HepG2 (cell line): ENCODE measurements at regions not wholly inside any gene's neighbourhood (a gene's known extent, or its start where the extent isn't known, plus 50 kb on each side); places are given as distances from the start of the nearest gene placed in this dataset.

Source experiments
- ATF7 ChIP-seq, 2 experiments: fragments of 450-650 bp in 1 of 2; sonication (generic) in 1 of 2; formaldehyde crosslinking in 1 of 2; IDR thresholded peaks; 2 replicates each; pipeline versions ENCODE4 v1.4.0 to v1.6.1; 2016 to 2020; ENCODE audit warnings: antibody characterized with exemption in 1 of 2, mild to moderate bottlenecking in 1 of 2, missing genetic modification reagents in 1 of 2
- CREM ChIP-seq, 2 experiments: sonication (generic) in 1 of 2; formaldehyde crosslinking in 1 of 2; IDR thresholded peaks; 2 replicates each; pipeline versions ENCODE4 v1.4.0 to v1.6.1; 2016 to 2020; ENCODE audit warnings: antibody characterized with exemption in 1 of 2, mild to moderate bottlenecking in 1 of 2, missing genetic modification reagents in 1 of 2
- CTCF ChIP-seq: sonication (generic); formaldehyde crosslinking; IDR thresholded peaks from 2 replicates; pipeline ENCODE4 v1.5.0; 2020; ENCODE audit warnings: mild to moderate bottlenecking, missing genetic modification reagents, moderate library complexity
- FIP1L1 ChIP-seq: fragments of 200-400 bp; formaldehyde crosslinking; IDR thresholded peaks from 2 replicates; pipeline ENCODE4 v1.6.1; 2018; ENCODE audit warnings: low read depth, mild to moderate bottlenecking, low read length, moderate library complexity, borderline replicate concordance; ENCODE audit not compliant: insufficient read depth
- PRDM15 ChIP-seq: sonication (generic); formaldehyde crosslinking; IDR thresholded peaks from 2 replicates; pipeline ENCODE4 v1.4.0; 2020; ENCODE audit warnings: missing genetic modification reagents
- THAP11 ChIP-seq: IDR thresholded peaks from 2 replicates; pipeline ENCODE4 v1.6.1; 2016; ENCODE audit warnings: missing biosample characterization, missing genetic modification reagents
- ZFX ChIP-seq: sonication (generic); formaldehyde crosslinking; IDR thresholded peaks from 2 replicates; pipeline ENCODE4 v1.4.0; 2020; ENCODE audit warnings: mild to moderate bottlenecking, low read depth, missing genetic modification reagents, moderate library complexity
- ZNF143 ChIP-seq: sonication (generic); formaldehyde crosslinking; IDR thresholded peaks from 2 replicates; pipeline ENCODE4 v1.4.0; 2020; ENCODE audit warnings: missing genetic modification reagents
- TF ChIP-seq, protein P1 (sequence below): sonication (generic); formaldehyde crosslinking; IDR thresholded peaks from 2 replicates; pipeline ENCODE4 v1.4.0; 2020; ENCODE audit warnings: mild to moderate bottlenecking, missing genetic modification reagents
- TF ChIP-seq, protein P2 (sequence below): IDR thresholded peaks from 2 replicates; pipeline ENCODE4 v1.6.1; 2016; ENCODE audit warnings: low read depth, borderline replicate concordance
- TF ChIP-seq, protein P3 (sequence below): sonication (generic); formaldehyde crosslinking; conservative IDR thresholded peaks from 2 replicates; pipeline ENCODE4 v1.8.0; 2022; ENCODE audit warnings: missing genetic modification reagents

DNA sequence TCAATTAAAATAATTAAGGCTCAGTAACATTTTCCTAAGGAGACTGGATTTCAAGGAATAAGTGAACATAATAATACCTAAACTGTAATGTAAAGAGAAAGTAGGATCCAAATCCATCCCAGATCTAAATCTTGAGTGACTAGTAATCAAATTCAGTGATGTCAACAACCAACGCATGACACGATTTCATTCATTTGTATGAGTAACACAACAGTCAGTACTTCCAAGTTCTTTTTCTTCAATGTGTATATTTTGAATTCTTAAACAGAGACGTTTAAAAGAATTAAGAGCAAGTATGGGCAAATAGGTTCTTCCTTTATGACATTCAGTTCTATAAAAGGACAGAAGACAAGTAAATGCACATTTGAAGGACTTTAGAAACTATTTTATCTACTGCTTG lies 104.3 kb upstream of the CNTN1 start:
- no peak for TF ChIP-seq CREM (IDR thresholded peaks at IDR 0.05)
- TF ChIP-seq CREM (CRISPR knock-in tag; IDR thresholded peaks at IDR 0.05): no peak
- no peak for TF ChIP-seq FIP1L1
- no peak for TF ChIP-seq ZFX
- no peak for TF ChIP-seq PRDM15
- no peak for TF ChIP-seq ATF7 (IDR thresholded peaks at IDR 0.05)
- TF ChIP-seq ATF7 (CRISPR knock-in tag; IDR thresholded peaks at IDR 0.05): no peak
- no peak for TF ChIP-seq ZNF143 (CRISPR knock-in tag)
- TF ChIP-seq, protein P1, sequence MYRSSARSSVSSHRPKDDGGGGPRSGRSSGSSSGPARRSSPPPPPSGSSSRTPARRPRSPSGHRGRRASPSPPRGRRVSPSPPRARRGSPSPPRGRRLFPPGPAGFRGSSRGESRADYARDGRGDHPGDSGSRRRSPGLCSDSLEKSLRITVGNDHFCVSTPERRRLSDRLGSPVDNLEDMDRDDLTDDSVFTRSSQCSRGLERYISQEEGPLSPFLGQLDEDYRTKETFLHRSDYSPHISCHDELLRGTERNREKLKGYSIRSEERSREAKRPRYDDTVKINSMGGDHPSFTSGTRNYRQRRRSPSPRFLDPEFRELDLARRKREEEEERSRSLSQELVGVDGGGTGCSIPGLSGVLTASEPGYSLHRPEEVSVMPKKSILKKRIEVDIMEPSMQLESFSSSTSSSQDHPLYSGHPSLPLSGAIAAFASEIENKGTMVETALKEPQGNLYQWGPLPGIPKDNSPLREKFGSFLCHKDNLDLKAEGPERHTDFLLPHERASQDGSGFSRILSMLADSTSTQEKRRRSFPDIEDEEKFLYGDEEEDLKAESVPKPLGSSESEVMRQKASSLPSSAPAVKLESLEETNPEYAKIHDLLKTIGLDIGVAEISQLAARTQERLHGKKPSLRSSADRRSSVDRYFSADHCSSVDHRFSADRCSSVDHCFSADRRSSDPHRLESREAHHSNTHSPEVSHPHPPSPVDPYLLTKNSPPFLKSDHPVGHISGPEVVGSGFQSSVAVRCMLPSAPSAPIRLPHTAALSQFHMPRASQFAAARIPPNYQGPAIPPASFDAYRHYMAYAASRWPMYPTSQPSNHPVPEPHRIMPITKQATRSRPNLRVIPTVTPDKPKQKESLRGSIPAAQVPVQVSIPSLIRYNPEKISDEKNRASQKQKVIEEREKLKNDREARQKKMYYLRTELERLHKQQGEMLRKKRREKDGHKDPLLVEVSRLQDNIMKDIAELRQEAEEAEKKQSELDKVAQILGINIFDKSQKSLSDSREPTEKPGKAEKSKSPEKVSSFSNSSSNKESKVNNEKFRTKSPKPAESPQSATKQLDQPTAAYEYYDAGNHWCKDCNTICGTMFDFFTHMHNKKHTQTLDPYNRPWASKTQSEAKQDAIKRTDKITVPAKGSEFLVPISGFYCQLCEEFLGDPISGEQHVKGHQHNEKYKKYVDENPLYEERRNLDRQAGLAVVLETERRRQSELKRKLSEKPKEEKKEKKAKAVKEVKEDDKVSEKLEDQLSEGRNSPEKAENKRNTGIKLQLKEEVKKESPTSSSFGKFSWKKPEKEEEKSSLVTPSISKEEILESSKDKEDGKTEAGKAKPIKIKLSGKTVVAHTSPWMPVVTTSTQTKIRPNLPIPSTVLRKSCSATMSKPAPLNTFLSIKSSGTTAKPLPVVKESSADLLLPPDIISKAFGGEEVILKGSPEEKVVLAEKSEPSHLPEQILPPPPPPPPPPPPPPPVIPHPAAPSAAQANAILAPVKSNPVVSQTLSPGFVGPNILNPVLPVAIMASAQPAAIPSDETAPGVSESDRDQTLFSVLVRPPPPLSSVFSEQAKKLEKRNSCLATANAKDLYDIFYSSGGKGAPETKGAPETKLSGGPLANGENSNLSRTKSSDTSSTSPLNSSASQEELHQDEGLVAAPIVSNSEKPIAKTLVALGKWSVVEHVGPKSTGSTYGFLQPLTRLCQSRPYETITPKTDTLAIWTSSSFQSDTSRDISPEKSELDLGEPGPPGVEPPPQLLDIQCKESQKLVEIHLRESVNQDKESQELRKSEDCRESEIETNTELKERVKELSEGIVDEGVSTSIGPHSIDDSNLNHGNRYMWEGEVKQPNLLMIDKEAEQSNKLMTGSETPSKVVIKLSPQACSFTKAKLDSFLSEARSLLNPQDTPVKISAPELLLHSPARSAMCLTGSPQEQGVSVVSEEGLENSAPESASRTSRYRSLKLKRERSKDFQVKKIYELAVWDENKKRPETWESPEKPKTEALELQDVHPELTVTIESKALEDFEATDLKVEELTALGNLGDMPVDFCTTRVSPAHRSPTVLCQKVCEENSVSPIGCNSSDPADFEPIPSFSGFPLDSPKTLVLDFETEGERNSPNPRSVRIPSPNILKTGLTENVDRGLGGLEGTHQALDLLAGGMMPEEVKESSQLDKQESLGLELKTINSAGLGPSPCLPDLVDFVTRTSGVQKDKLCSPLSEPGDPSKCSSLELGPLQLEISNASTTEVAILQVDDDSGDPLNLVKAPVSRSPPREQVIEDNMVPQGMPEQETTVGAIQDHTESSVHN (CRISPR knock-in tag): no peak
- no peak for TF ChIP-seq THAP11 (CRISPR knock-in tag)
- TF ChIP-seq, protein P2, sequence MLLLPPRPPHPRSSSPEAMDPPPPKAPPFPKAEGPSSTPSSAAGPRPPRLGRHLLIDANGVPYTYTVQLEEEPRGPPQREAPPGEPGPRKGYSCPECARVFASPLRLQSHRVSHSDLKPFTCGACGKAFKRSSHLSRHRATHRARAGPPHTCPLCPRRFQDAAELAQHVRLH (CRISPR knock-in tag): no peak
- TF ChIP-seq, protein P3, sequence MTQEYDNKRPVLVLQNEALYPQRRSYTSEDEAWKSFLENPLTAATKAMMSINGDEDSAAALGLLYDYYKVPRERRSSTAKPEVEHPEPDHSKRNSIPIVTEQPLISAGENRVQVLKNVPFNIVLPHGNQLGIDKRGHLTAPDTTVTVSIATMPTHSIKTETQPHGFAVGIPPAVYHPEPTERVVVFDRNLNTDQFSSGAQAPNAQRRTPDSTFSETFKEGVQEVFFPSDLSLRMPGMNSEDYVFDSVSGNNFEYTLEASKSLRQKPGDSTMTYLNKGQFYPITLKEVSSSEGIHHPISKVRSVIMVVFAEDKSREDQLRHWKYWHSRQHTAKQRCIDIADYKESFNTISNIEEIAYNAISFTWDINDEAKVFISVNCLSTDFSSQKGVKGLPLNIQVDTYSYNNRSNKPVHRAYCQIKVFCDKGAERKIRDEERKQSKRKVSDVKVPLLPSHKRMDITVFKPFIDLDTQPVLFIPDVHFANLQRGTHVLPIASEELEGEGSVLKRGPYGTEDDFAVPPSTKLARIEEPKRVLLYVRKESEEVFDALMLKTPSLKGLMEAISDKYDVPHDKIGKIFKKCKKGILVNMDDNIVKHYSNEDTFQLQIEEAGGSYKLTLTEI (CRISPR knock-in tag): no peak
- no peak for TF ChIP-seq CTCF (CRISPR knock-in tag)
